Effector memory CD4-positive, alpha-beta T cell (primary cell): ENCODE measurements at regions not wholly inside any gene's neighbourhood (a gene's known extent, or its start where the extent isn't known, plus 50 kb on each side); places are given as distances from the start of the nearest gene placed in this dataset.

Experiments
- DNase-seq, 3 donors: peaks; one replicate each; pipeline ENCODE4 v3.0.0-alpha.2; 2020
- H3K27ac ChIP-seq: 2 replicates; pipeline ENCODE4 v1.7.0; 2013; ENCODE audit warnings: mild to moderate bottlenecking, low read length, moderate library complexity; ENCODE audit not compliant: insufficient read depth, poor library complexity, severe bottlenecking
- H3K27me3 ChIP-seq: replicated peaks from 2 replicates; pipeline ENCODE4 v1.7.0; 2013; ENCODE audit warnings: mild to moderate bottlenecking, low read length; ENCODE audit not compliant: insufficient read depth, control insufficient read depth, poor library complexity, severe bottlenecking
- H3K36me3 ChIP-seq: 2 replicates; pipeline ENCODE4 v1.7.0; 2013; ENCODE audit warnings: mild to moderate bottlenecking, low read length, moderate library complexity; ENCODE audit not compliant: control insufficient read depth, insufficient read depth
- H3K4me1 ChIP-seq: 2 replicates; pipeline ENCODE4 v1.7.0; 2013; ENCODE audit warnings: low read length, mild to moderate bottlenecking; ENCODE audit not compliant: control insufficient read depth, insufficient read depth, poor library complexity, severe bottlenecking
- H3K4me3 ChIP-seq: 2 replicates; pipeline ENCODE4 v1.7.0; 2013; ENCODE audit warnings: low read length, low read depth, mild to moderate bottlenecking; ENCODE audit not compliant: insufficient read depth, poor library complexity, severe bottlenecking
- H3K9me3 ChIP-seq: 2 replicates; pipeline ENCODE4 v1.7.0; 2013; ENCODE audit warnings: mild to moderate bottlenecking, low read length, moderate library complexity; ENCODE audit not compliant: control insufficient read depth

- no peaks in the 10 kb centered on the region for H3K27me3 ChIP-seq
- no peak for DNase-seq
- H3K36me3 ChIP-seq = no peaks in the 10 kb centered on the region
- no peak overlapping the region for H3K27ac ChIP-seq
- H3K4me1 ChIP-seq = no peaks in the 10 kb centered on the region
- no peaks in the 10 kb centered on the region for H3K9me3 ChIP-seq
- H3K4me3 ChIP-seq = no peak overlapping the region
Observed at GRCh38 chr13:83221256-83221655, 661.0 kb downstream of the SLITRK1 start.

- no peaks in the 10 kb centered on the region for H3K4me1 ChIP-seq
- H3K9me3 ChIP-seq = no peaks in the 10 kb centered on the region
- DNase-seq = no peak
- H3K27ac ChIP-seq = no peak overlapping the region
- no peak overlapping the region for H3K4me3 ChIP-seq
- no peaks in the 10 kb centered on the region for H3K27me3 ChIP-seq
- no peaks in the 10 kb centered on the region for H3K36me3 ChIP-seq
Observed at GRCh38 chr13:83220241-83220640, 662.0 kb downstream of the SLITRK1 start.

DNA sequence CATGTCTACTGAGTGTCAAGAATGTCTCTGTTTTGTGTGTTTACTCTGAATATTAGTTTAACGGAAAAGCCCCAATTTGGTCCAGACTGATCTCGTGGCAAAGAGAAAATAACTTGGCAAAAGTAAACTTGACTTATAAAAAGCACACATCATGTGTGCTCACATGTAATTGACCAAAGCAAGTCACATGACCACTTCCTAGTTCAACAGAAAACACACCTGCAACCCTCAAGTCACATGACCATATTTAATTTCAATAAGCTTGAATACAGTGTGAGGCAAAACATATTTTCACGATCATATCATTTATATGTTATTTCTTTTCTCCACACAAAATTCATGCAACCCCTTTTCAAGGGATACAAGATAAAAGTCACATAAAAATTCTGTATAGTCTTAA is 662.4 kb downstream of the SLITRK1 start:
- no peak for DNase-seq
- H3K4me1 ChIP-seq = no peaks in the 10 kb centered on the region
- H3K4me3 ChIP-seq = no peak overlapping the region

DNA sequence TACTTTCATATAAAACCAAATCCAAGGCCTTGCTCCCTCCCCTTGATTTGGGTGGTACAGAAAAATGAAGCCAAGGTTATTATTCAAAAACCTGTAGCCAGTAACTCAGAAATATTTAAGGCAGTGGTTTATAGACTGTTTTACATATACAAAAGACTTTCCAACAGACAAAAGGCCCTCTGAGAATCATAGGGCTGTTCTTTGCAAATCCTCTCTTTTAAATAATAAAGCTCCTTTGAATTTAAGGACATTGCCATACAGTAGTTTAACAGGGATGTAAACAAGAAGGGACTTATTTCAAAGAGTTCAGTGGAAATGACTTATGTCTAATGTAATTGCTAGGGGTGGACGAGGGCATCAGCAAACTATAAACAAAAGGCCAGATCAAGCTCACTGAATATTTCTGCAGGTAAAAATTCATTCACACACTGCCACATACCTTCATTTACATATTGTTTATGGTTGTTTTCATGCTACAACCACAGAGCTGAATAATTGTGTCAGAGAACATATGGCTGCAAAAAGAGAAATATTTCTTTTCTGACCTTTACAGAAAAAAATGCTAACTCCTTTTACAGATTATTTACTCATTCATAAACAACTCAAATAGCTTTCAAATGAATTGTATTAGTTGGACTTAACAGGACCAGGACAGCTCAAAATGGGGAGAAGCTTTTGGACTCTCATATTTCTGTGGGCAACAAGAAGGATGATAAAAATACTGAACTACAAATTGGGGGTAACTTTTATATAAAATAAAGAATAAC is 665.6 kb downstream of the SLITRK1 start:
- no peak overlapping the region for H3K4me3 ChIP-seq
- no peaks in the 10 kb centered on the region for H3K36me3 ChIP-seq
- H3K27ac ChIP-seq = no peak overlapping the region
- no peaks in the 10 kb centered on the region for H3K4me1 ChIP-seq
- DNase-seq = no peak
- no peaks in the 10 kb centered on the region for H3K27me3 ChIP-seq
- H3K9me3 ChIP-seq = no peaks in the 10 kb centered on the region

More for the DNA sequence above, 662.4 kb downstream of the SLITRK1 start:
- Histone ChIP-seq H3K36me3 (no peaks in the 10 kb centered on the region), H3K27ac (no peak overlapping the region), H3K9me3 (no peaks in the 10 kb centered on the region), H3K27me3 (no peaks in the 10 kb centered on the region)

GRCh38 chr13:83215627-83216026 is 666.6 kb downstream of the SLITRK1 start:
- H3K27ac ChIP-seq = no peak overlapping the region
- no peaks in the 10 kb centered on the region for H3K36me3 ChIP-seq
- no peaks in the 10 kb centered on the region for H3K4me1 ChIP-seq
- no peaks in the 10 kb centered on the region for H3K9me3 ChIP-seq
- no peaks in the 10 kb centered on the region for H3K27me3 ChIP-seq
- H3K4me3 ChIP-seq = no peak overlapping the region
- no peak for DNase-seq

DNA sequence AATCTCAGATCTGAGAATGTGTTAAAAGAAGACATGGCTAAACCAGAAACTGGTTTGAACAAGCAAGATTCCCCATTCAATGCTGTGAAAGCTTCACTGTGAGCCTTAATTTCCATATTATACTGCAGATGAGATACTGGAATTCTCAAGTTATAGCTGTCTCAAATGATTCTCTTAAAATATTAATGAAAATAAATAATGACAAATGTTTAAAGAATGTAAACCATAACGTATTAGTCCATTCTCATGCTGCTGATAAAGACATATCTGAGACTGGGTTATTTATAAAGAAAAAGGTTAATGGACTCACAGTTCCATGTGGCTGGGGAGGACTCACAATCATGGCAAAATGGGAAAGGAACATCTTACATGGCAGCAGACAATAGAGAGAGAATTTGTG is 667.8 kb downstream of the SLITRK1 start:
- H3K4me1 ChIP-seq = no peaks in the 10 kb centered on the region
- no peak for DNase-seq
- no peaks in the 10 kb centered on the region for H3K9me3 ChIP-seq
- H3K27me3 ChIP-seq = no peaks in the 10 kb centered on the region
- no peak overlapping the region for H3K27ac ChIP-seq
- no peak overlapping the region for H3K4me3 ChIP-seq
- no peaks in the 10 kb centered on the region for H3K36me3 ChIP-seq

GRCh38 chr13:83211301-83211700 is 671.0 kb downstream of the SLITRK1 start:
- no peaks in the 10 kb centered on the region for H3K9me3 ChIP-seq
- H3K27ac ChIP-seq = no peak overlapping the region
- no peaks in the 10 kb centered on the region for H3K36me3 ChIP-seq
- DNase-seq = no peak
- H3K4me1 ChIP-seq = no peaks in the 10 kb centered on the region
- H3K27me3 ChIP-seq = no peaks in the 10 kb centered on the region
- no peak overlapping the region for H3K4me3 ChIP-seq

DNA sequence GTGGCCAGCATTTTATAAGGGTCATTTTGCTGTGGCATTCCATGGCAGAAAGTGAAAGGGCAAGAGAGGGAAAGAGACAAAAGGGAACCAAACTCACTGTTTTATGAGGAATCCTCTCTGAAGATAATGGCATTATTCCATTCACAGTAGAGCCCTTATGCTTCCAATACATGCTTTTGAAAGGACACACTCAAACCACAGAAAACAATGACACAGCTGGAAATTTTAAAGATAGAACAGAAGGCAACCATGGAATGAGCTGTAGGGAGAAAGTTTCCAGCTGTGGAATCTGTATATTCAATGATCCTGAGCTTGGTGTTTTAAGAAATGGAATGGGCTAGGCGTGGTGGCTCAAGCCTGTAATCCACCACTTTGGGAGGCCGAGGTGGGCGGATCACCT is 677.4 kb downstream of the SLITRK1 start:
- no peaks in the 10 kb centered on the region for H3K9me3 ChIP-seq
- no peaks in the 10 kb centered on the region for H3K36me3 ChIP-seq
- no peak overlapping the region for H3K4me3 ChIP-seq
- no peak for DNase-seq
- no peaks in the 10 kb centered on the region for H3K27me3 ChIP-seq
- H3K4me1 ChIP-seq = no peaks in the 10 kb centered on the region
- H3K27ac ChIP-seq = no peak overlapping the region

- DNase-seq = no peak
- no peaks in the 10 kb centered on the region for H3K9me3 ChIP-seq
- no peak overlapping the region for H3K4me3 ChIP-seq
- H3K4me1 ChIP-seq = no peaks in the 10 kb centered on the region
- no peaks in the 10 kb centered on the region for H3K27me3 ChIP-seq
- H3K36me3 ChIP-seq = no peaks in the 10 kb centered on the region
- no peak overlapping the region for H3K27ac ChIP-seq
Observed at GRCh38 chr13:83201506-83201905, 680.8 kb downstream of the SLITRK1 start.

- H3K27ac ChIP-seq = no peak overlapping the region
- no peaks in the 10 kb centered on the region for H3K36me3 ChIP-seq
- no peaks in the 10 kb centered on the region for H3K4me1 ChIP-seq
- H3K27me3 ChIP-seq = no peaks in the 10 kb centered on the region
- no peak overlapping the region for H3K4me3 ChIP-seq
- no peak for DNase-seq
- H3K9me3 ChIP-seq = no peaks in the 10 kb centered on the region
Observed at GRCh38 chr13:83197316-83197715, 685.0 kb downstream of the SLITRK1 start.
